Type B pancreatic cell (in vitro differentiated cells): ENCODE measurements at regions not wholly inside any gene's neighbourhood (a gene's known extent, or its start where the extent isn't known, plus 50 kb on each side); places are given as distances from the start of the nearest gene placed in this dataset.

Source experiments
- DNase-seq: peaks from one replicate; pipeline ENCODE4 v3.0.0; 2021; ENCODE audit warnings: mixed read lengths; ENCODE audit not compliant: unreplicated experiment; ENCODE audit errors: extremely low spot score
- H3K27ac Mint-ChIP-seq: 2 replicates; pipeline ENCODE4 v1.8.0; 2021; ENCODE audit warnings: mild to moderate bottlenecking, mixed read lengths
- H3K27me3 Mint-ChIP-seq: 2 replicates; pipeline ENCODE4 v1.8.0; 2021; ENCODE audit warnings: mixed read lengths
- H3K36me3 Mint-ChIP-seq: 2 replicates; pipeline ENCODE4 v1.8.0; 2021; ENCODE audit warnings: mixed read lengths
- H3K4me1 Mint-ChIP-seq: one replicate; pipeline ENCODE4 v1.8.0; 2021; ENCODE audit warnings: mixed read lengths; ENCODE audit not compliant: unreplicated experiment
- H3K4me3 Mint-ChIP-seq: 2 replicates; pipeline ENCODE4 v1.8.0; 2021; ENCODE audit warnings: mild to moderate bottlenecking, mixed read lengths
- H3K9me3 Mint-ChIP-seq: 2 replicates; pipeline ENCODE4 v1.8.0; 2021; ENCODE audit warnings: mixed read lengths
- CTCF ChIP-seq: fragments of 200-600 bp; sonication (generic); conservative IDR thresholded peaks from 2 replicates; pipeline ENCODE4 v1.5.0; 2021; ENCODE audit warnings: antibody characterized with exemption, mild to moderate bottlenecking

GRCh38 chr11:97234016-97234415 lies 844.2 kb downstream of the JRKL start:
- H3K4me3 Mint-ChIP-seq, result no peak overlapping the region
- H3K36me3 Mint-ChIP-seq, result no peaks in the 10 kb centered on the region
- H3K4me1 Mint-ChIP-seq, result no peaks in the 10 kb centered on the region
- H3K27me3 Mint-ChIP-seq, result peaks cover 3% of the 10 kb centered on the region
- no peaks in the 10 kb centered on the region for H3K9me3 Mint-ChIP-seq
- TF ChIP-seq CTCF, result no peak
- no peak for DNase-seq
- H3K27ac Mint-ChIP-seq, result no peak overlapping the region

GRCh38 chr11:97237151-97237550 lies 847.3 kb downstream of the JRKL start:
- DNase-seq, result no peak
- H3K27ac Mint-ChIP-seq, result no peak overlapping the region
- H3K4me3 Mint-ChIP-seq, result no peak overlapping the region
- no peak for TF ChIP-seq CTCF
- no peaks in the 10 kb centered on the region for H3K9me3 Mint-ChIP-seq
- no peaks in the 10 kb centered on the region for H3K36me3 Mint-ChIP-seq
- H3K4me1 Mint-ChIP-seq, result no peaks in the 10 kb centered on the region
- H3K27me3 Mint-ChIP-seq, result no peaks in the 10 kb centered on the region

- Mint-ChIP-seq H3K4me3 (no peak overlapping the region), H3K36me3 (no peaks in the 10 kb centered on the region), H3K27me3 (no peaks in the 10 kb centered on the region), H3K27ac (no peak overlapping the region), H3K4me1 (no peaks in the 10 kb centered on the region), H3K9me3 (peaks cover 6% of the 10 kb centered on the region)
- TF ChIP-seq CTCF, result no peak
- DNase-seq, result no peak
Observed at GRCh38 chr11:97247601-97248000, 857.8 kb downstream of the JRKL start.

- Mint-ChIP-seq H3K4me1 (no peaks in the 10 kb centered on the region), H3K36me3 (no peaks in the 10 kb centered on the region), H3K27ac (no peak overlapping the region), H3K9me3 (no peaks in the 10 kb centered on the region), H3K4me3 (no peak overlapping the region), H3K27me3 (no peaks in the 10 kb centered on the region)
- DNase-seq, result no peak
- no peak for TF ChIP-seq CTCF
Observed at GRCh38 chr11:97254790-97255189, 865.0 kb downstream of the JRKL start.

- no peaks in the 10 kb centered on the region for H3K27me3 Mint-ChIP-seq
- no peak for DNase-seq
- H3K4me3 Mint-ChIP-seq, result no peak overlapping the region
- H3K4me1 Mint-ChIP-seq, result no peaks in the 10 kb centered on the region
- H3K27ac Mint-ChIP-seq, result no peak overlapping the region
- no peaks in the 10 kb centered on the region for H3K9me3 Mint-ChIP-seq
- H3K36me3 Mint-ChIP-seq, result no peaks in the 10 kb centered on the region
- no peak for TF ChIP-seq CTCF
Observed at GRCh38 chr11:97259434-97259833, 869.6 kb downstream of the JRKL start.

- Mint-ChIP-seq H3K27me3 (no peaks in the 10 kb centered on the region), H3K27ac (no peak overlapping the region), H3K4me1 (no peaks in the 10 kb centered on the region), H3K36me3 (no peaks in the 10 kb centered on the region), H3K4me3 (no peak overlapping the region), H3K9me3 (no peaks in the 10 kb centered on the region)
- no peak for DNase-seq
- TF ChIP-seq CTCF, result peak; percentile 51
Observed at GRCh38 chr11:97259884-97260283, 870.1 kb downstream of the JRKL start.
